D721Med (cell line): ENCODE measurements at regions not wholly inside any gene's neighbourhood (a gene's known extent, or its start where the extent isn't known, plus 50 kb on each side); places are given as distances from the start of the nearest gene placed in this dataset.
"Not testable (repeated sequence)": the region's sequence is repeated elsewhere in the genome, so short reads cannot be mapped to it uniquely, and the experiment has no call there.

Experiments
- DNase-seq: peaks from one replicate; pipeline ENCODE4 v3.0.0; 2011; ENCODE audit warnings: low spot score; ENCODE audit not compliant: insufficient read length
- FAIRE-seq: peaks from 2 replicates; lab custom pipeline; 2011; peaks lifted over from hg19 to GRCh38; lab: Jason Lieb, UNC
- CTCF ChIP-seq: IDR thresholded peaks from 2 replicates; pipeline ENCODE4 v1.5.1; 2012; ENCODE audit warnings: mild to moderate bottlenecking, control low read depth; ENCODE audit not compliant: insufficient read depth; ENCODE audit errors: missing control alignments

DNA sequence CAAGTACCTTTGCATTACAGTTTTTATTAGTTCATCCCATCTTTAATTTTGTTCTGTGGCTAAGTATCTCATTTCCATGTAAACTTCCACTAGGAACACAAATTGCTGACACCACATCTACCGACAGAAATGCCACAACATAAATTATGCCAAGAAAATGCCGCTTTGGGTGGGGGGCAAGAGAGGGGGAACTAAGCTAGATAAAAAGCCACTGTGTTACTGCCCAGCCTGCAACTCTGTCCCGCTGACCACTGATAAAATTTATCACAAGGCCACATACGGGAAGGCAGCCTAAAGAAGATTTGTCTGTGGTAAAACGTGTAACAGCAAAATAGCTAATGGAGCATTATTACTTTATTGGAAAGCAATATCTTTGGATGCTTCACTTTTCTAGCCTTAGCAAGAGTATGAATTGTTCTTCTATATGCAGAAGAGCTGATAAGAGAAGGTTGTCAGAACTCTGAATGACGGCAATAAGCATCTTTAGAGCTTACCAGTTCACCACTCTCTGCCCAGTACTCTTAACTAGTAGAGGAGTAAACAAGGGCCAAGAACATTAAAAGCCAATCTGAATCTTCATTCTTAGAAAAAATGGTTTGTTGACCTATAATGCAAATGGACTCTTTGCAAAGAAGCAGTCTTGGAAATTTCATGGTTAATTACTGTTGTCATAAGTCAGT, 172.2 kb upstream of the MEF2C start:
- FAIRE-seq (no peak), DNase-seq (no peak)
- no peak for TF ChIP-seq CTCF

- no peak for TF ChIP-seq CTCF
- no peak for DNase-seq
- FAIRE-seq = no peak
Observed at GRCh38 chr5:89053547-89053946, 170.6 kb upstream of the MEF2C start.

DNA sequence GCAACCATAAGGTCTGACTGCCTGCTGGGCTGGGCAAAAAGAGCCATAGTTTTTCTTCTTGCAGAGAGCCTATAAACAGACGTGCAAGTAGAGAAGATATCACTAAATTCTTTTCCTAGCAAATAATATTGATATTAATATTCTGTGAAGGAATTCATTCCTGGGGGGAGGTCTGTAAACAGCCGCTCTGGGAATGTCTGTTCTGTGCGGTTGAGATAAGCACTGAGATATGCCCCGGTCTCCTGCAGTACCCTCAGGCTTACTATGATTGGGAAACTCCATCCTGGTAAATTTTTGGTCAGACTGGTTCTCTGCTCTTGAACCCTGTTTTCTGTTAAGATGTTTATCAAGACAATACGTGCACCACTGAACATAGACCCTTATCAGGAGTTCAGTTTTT, 167.1 kb upstream of the MEF2C start:
- not testable (repeated sequence) for FAIRE-seq, DNase-seq

GRCh38 chr5:89047571-89047970, 164.6 kb upstream of the MEF2C start:
- TF ChIP-seq CTCF = no peak
- DNase-seq (no peak), FAIRE-seq (no peak)

- no peak for TF ChIP-seq CTCF
- DNase-seq (no peak), FAIRE-seq (no peak)
Observed at GRCh38 chr5:89045216-89045615, 162.2 kb upstream of the MEF2C start.

DNA sequence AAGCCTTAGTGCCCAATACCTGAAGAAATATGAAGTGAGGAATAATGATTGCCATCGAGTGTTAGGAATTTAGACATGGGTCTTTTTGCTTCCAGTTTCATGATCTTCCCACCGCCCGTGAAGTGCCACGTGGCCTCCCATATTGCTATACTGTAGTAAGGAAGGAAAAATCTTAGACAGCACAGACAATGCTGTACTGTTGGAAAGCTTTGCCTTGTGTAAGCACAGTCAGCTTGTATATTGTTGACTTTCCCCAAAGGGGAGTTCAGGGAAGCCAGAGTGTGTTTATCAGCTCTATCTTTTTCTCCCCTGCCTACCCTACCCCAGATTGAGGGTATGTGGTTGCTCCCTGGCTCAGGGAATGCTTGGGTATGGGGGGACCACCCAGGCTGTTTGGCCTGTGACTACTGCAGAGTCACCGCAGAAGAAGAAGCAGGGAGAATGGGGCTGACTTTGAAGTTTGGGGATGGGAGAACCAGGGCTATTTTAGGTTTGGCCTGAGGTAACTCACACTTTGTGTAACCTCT, 161.8 kb upstream of the MEF2C start:
- FAIRE-seq (no peak), DNase-seq (no peak)
- no peak for TF ChIP-seq CTCF

- DNase-seq (no peak), FAIRE-seq (no peak)
- no peak for TF ChIP-seq CTCF
Observed at GRCh38 chr5:89043676-89044075, 160.7 kb upstream of the MEF2C start.
